IPS DF 4.7 (cell line): ENCODE measurements at regions not wholly inside any gene's neighbourhood (a gene's known extent, or its start where the extent isn't known, plus 50 kb on each side); places are given as distances from the start of the nearest gene placed in this dataset.
"Not testable (repeated sequence)": the region's sequence is repeated elsewhere in the genome, so short reads cannot be mapped to it uniquely, and the experiment has no call there.

Experiments
- DNase-seq: peaks from one replicate; pipeline ENCODE4 v3.0.0-alpha.2; 2013; ENCODE audit warnings: low spot score; ENCODE audit errors: extremely low read depth

GRCh38 chr18:5830902-5831301, 64.4 kb downstream of the TMEM200C start:
- DNase-seq, result not testable (repeated sequence)

DNA sequence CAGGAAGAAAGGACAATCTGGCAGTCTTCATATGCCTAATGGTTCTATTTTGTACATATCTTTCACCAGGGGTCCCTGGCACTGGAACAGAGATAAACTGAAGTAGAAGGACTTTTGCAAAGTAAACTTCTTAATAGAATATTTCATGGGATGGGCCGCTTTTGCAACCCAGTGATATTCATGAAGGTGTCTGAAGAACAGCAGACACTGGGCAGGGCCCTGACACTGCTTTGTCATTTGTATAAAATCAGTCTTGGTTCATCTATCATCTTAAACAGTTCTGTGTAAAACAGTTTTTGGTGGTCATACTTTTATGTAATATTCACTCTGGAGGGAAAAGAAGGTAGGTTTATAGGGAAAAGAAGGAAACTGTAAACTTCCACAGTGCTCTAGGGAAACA, 66.4 kb downstream of the TMEM200C start:
- no peak for DNase-seq

DNA sequence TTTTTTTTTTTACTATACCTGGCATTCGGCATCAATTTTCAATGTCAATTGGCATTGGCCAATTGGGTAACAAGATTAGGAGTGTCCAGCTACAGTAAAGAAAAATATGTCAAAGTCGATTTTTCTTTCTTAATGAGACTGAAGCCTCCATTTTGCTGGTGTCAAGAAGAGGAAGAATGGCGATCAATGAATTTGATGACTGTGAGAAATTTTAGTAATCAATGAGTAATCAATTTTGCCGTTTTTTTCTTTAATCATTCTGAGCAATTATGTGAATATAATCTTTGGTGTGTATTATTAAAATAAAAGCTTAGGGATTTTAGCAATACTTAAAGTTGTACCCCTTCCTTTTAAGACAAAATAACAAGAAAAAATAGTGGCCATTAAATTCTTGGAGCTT, 69.7 kb downstream of the TMEM200C start:
- DNase-seq, result no peak

GRCh38 chr18:5824370-5824984, 70.8 kb downstream of the TMEM200C start:
- no peak for DNase-seq

DNA sequence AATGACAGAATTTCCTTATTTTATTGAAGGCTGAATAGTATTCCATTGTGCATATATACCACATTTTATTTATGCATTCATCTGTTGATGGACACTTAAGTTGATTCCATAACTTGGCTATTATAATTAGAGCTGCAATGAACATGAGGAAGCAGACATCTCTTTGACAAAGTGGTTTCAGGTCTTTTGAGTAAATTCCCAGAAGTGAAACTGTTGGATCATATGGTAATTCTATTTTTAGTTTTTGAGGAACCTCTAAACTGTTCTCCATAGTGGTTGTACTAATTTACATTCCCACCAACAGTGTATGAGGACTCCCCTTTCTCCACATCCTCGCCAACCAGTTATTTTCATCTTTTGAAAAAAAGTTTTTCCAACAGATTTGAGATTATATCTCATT, 77.5 kb downstream of the TMEM200C start:
- DNase-seq, result no peak

- no peak for DNase-seq
These were observed 88.5 kb downstream of the TMEM200C start for GRCh38 chr18:5806860-5807259.

DNA sequence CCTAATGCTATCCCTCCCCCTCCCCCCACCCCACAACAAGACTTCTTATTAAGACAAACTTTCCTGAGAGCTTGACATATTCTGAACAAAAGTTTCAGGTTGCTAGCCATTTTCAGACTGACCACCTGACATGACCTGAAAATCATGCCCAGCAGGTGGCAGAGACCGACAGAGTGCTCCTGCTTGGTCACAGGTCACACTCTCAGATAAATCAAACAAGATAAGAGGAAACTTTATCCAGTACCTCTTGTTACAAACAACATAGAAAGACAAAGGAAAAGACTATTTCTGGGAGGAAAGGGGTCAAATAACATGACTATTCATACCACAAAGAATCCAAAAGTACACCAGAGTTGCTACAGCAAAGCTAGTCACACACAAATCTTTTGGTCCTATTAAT, 107.4 kb downstream of the TMEM200C start:
- DNase-seq, result no peak

DNA sequence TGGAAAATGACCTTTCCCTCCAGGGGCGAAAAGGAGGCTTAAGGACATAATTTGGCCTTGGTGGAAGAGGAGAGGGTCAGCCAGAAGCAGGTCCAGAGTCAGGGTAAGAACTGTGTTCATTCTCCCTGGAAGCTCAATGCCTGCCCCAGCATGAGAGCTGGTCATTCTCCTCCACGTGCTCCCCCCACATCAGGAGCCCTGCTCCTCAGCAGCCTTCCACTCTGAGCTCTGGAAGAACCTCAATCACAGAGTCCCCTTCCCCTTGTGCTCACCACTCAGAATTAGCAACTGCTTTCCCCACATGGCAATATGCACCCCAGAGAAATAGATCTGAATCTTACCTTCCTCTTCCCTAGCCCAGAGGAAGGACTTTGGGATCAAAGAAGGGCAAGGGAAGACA, 115.4 kb downstream of the TMEM200C start:
- DNase-seq, result no peak

GRCh38 chr18:5772306-5773105, 122.8 kb downstream of the TMEM200C start:
- DNase-seq, result no peak

GRCh38 chr18:5771343-5771742, 124.0 kb downstream of the TMEM200C start:
- no peak for DNase-seq

- DNase-seq, result no peak
These were observed 125.1 kb downstream of the TMEM200C start for GRCh38 chr18:5770176-5770575.

DNA sequence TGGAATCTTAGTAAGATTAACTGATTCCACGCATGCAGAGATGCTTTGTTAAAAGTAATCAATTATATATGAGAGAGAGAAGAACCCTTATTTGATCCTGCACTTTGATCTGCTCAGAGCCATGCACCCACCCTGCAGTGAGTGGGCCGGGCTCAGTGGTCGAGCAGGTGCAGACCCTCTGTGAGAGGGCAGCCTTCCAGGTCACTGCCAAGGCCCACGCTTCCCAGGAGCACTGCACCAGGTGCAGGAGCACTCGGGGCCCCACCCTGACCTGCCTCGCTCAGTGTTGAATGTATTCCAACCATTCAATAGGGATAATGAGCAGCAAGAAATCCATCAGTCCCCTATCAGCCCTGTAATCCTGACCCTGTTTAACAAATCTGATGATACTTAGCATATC, 126.9 kb downstream of the TMEM200C start:
- no peak for DNase-seq

DNA sequence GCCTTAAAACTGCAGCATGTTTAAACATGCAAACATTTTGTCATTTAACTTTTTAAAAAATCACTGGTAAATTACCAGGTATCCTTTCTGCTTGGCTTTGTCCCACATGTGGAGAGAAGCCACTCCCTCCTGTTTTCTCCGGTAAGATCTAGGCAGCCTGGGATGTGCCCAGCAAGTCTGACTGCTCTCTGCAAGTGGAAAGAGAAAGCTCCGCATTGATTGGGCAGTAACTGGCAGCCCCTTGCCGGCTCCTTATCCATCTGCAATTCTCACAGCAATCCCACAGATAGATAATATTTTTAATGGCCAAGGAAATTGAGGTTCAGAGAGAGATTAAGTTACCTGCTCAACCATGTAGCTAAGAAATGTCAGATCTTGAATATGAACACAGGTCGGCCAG, 136.1 kb downstream of the TMEM200C start:
- no peak for DNase-seq

GRCh38 chr18:5756823-5757222, 138.5 kb downstream of the TMEM200C start:
- DNase-seq, result no peak

DNA sequence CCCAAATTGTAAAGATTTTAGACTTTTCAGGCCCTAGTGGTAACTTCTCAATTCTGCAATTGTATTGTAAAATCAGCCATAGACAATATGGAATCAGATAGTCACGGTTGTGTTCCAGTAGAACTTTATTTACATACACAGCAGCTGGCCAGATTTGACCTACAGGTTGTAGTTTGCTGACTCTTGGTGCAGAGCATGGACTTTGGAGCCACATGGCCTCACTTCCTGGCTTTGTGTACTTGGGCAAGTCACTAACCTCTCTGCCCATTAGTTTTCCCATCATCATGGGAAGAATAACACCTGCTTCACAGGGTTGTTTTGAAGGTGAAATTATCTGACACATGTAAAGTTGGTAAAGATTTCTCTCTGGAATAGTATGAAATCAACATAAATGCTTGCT, 147.6 kb downstream of the TMEM200C start:
- DNase-seq, result no peak

DNA sequence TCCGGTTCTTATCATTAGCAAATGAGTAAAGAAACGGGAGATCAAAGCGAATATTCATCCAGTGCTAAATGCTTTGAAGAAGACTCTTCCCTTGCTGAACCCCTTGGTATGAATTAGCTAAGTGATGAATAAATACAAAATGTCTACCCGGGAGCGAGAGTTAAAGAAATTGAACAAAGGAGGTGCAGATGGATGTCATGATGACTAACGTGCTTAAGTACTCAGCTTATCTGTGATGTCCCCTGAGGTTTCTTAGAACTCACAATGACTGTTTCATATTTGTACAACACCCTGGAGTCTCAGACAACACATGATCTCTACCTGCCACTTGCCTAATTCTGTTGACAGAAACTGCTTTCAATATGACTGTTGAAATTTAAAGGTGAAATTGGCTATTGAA, 148.5 kb downstream of the TMEM200C start:
- DNase-seq, result no peak

DNA sequence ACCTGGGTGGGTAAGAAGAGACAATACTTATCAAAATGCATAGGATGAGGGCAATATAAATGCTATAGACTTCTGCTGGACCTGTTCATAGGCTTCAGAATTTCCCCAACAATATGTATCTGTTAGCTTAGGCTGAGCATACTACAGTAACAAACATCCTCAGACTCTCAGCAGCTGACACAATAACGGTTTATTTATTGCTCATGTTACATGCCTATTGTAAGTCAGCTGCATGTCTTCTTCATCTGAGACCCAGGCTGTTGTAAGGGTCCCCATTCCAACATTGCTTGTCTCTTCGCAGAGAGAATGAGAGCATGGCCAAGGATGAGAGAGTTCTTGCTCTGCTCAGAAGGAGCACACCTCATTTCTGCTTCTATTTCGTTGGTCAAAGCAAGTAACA, 150.7 kb downstream of the TMEM200C start:
- no peak for DNase-seq

GRCh38 chr18:5738526-5738925, 156.8 kb downstream of the TMEM200C start:
- DNase-seq, result no peak

DNA sequence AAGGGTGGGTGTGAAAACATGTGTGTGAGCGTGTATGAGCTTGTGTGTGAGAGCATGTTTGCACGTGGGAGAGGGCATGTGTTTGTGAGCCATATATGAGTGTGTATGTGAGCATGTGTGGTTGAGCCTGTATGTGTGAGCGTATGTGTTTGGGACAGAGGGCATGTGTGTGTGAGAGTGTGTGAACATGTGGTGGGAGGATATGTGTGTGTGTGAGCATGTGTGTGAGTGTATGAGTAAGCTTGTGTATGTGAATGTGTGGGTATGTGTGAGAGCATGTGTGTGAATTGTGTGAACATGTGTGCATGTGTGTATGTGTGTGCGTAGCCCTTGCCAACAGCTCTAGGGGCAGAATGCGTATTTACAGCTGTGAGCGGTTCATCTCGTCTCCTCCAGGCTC, 163.0 kb downstream of the TMEM200C start:
- DNase-seq, result no peak

DNA sequence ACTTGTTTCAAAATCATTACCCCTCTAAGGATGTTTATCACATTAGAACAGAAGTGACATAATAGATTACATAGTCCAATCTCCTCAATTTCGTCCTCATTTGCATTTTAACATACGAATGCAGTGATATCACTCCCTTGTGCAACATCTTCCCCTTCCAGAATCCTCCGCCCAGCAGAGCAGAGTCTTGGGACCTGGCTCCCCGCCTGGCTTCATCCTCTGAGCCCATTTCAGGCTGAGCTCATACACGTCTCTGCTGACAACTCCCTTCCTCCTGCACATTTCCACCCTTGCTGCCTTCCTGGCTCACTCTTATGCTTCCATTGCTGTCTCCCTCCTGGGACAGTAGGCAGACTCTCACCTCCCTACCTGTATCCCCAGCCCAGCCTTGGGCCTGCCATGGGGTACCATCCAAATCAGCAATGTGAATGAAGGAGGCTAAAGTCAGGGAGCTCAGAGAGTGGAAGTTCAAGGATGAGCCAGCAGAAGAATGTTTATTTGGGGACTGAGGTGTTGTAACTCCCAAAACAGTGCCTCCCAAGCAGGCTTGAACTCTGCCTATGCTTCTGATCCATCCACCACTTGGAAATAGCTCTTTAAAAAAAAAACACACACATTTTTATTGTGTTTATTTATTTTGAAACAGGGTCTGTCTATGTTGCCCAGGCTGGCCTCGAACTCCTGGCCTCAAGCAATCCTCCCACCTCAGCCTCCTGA, 165.2 kb downstream of the TMEM200C start:
- DNase-seq, result no peak

DNA sequence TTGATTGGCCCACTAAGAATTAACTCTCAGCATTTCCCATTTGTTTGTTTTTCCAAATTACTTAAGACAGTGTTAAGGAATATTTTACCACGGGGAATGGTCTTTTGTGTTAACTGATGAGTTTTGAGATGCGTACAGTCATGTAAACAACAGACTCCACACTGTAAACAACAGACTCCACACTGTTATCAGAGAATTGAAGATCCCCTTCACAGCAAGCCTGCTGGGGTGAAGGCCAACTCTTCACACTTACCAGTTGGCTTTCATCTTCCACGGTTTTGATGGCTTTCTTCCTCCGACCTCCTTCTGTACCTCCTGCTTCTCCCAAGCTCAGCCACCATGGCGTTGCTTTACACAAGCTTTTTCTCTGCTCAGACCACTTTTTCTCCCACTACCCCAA, 166.8 kb downstream of the TMEM200C start:
- no peak for DNase-seq

GRCh38 chr18:5726011-5726410, 169.3 kb downstream of the TMEM200C start:
- DNase-seq, result no peak

DNA sequence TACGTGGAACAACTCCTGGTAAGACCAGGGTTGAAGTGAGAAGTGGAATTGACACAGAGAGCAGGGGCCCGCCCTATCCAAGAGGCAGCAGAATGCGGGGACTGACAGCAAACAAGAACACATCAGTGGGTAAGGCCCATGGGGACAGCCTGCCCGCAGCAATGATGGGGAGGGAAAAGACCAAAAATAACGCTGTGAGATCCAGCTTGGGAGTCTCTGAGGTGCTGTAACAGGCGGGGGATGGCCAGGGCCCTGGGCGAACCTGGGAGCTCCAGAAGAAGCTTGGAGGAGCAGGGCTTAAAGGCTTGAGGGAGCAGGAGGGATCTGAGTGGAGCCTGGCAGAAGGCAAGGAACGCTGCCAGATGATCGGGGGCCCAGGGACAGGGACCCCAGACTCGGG, 173.4 kb downstream of the TMEM200C start:
- no peak for DNase-seq
